ENCODE measurements at regions not wholly inside any gene's neighbourhood (a gene's known extent, or its start where the extent isn't known, plus 50 kb on each side); places are given as distances from the start of the nearest gene placed in this dataset.
"Not testable (repeated sequence)": the region's sequence is repeated elsewhere in the genome, so short reads cannot be mapped to it uniquely, and the experiment has no call there.

GRCh38 chr4:49229713-49230112, 243.6 kb downstream of the CWH43 start:
- not testable (repeated sequence) for H3K4me3 ChIP-seq (ENCODE audit: insufficient read depth, low read depth, low read length); H3K36me3 ChIP-seq (replicated peaks; ENCODE audit: control insufficient read depth, insufficient read depth, low read length); H3K27me3 ChIP-seq (ENCODE audit: control insufficient read depth, insufficient read depth, low read length); DNase-seq

- not testable (repeated sequence) for DNase-seq
Measured at GRCh38 chr4:49233346-49233745, 247.3 kb downstream of the CWH43 start.

GRCh38 chr4:49233749-49234148, 247.7 kb downstream of the CWH43 start:
- H3K36me3 ChIP-seq (replicated peaks; ENCODE audit: control insufficient read depth, insufficient read depth, low read length) = not testable (repeated sequence)

More at GRCh38 chr4:49233346-49233745, 247.3 kb downstream of the CWH43 start:
- H3K4me3 ChIP-seq (ENCODE audit: insufficient read depth, low read depth, low read length); H3K36me3 ChIP-seq (replicated peaks; ENCODE audit: control insufficient read depth, insufficient read depth, low read length); H3K27me3 ChIP-seq (ENCODE audit: control insufficient read depth, insufficient read depth, low read length): not testable (repeated sequence)

DNA sequence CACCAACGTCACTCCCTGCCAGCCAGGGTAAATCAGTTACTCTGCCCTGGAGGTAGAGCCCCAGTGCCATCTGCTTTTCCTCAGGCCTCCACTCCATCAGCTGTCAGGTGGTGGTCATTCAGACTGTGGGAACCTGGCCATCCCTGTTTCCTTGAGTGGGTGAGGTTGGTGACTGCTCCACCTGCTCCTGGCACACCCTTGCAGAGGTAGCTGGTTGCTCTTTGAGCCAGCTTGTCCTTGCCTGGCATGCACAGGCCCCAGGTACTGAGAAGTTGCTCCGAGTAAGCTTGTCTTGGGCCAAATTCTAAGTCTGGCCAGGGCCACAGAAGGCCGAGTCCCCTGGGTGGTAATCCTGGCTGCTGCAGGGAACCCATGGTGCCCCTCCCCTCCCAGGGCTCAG, 248.3 kb downstream of the CWH43 start:
- not testable (repeated sequence) for H3K27me3 ChIP-seq (ENCODE audit: control insufficient read depth, insufficient read depth, low read length); H3K36me3 ChIP-seq (replicated peaks; ENCODE audit: control insufficient read depth, insufficient read depth, low read length); H3K4me3 ChIP-seq (ENCODE audit: insufficient read depth, low read depth, low read length); DNase-seq

More at GRCh38 chr4:49233749-49234148, 247.7 kb downstream of the CWH43 start:
- not testable (repeated sequence) for H3K4me3 ChIP-seq (ENCODE audit: insufficient read depth, low read depth, low read length); H3K27me3 ChIP-seq (ENCODE audit: control insufficient read depth, insufficient read depth, low read length); DNase-seq

- H3K27me3 ChIP-seq (ENCODE audit: control insufficient read depth, insufficient read depth, low read length); H3K36me3 ChIP-seq (replicated peaks; ENCODE audit: control insufficient read depth, insufficient read depth, low read length); H3K4me3 ChIP-seq (ENCODE audit: insufficient read depth, low read depth, low read length); DNase-seq: not testable (repeated sequence)
Measured at GRCh38 chr4:49235413-49236160, 249.5 kb downstream of the CWH43 start.

DNA sequence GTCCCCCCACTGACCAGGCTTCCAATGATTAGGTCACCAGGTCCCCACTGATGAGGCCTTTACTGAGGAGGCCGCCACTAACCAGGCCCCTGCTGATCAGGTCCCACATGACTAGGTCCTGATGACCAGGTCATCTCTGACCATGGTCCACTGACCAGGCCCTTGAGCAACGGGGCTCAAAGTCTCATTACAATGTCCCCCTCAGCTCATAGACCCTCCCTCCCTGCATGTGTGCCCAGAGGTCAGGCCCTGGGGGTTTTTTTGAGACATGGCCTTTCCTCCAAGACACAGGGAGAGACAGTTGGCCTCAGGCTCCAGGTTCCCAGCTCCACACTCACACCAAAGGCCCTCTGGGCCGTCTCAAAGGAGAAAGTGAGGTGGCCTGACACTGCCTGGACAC, 250.4 kb downstream of the CWH43 start:
- not testable (repeated sequence) for H3K27me3 ChIP-seq (ENCODE audit: control insufficient read depth, insufficient read depth, low read length); H3K4me3 ChIP-seq (ENCODE audit: insufficient read depth, low read depth, low read length); H3K36me3 ChIP-seq (replicated peaks; ENCODE audit: control insufficient read depth, insufficient read depth, low read length); DNase-seq

DNA sequence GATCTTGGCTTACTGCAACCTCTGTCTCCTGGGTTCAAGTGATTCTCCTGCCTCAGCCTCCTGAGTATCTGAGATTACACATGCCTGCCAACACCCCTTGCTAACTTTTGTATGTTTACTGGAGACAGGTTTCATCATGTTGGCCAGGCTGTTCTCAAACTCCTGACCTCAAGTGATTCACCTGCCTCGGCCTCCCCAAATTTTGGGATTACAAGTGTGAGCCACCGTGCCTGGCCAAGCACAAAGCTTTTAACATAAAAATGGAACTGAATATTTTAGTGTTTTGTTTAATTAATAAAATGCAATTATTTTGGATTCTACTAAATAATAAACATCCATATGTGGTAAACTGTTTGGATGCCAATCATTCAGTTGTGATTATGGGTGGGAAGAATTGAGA, 255.2 kb downstream of the CWH43 start:
- H3K36me3 ChIP-seq (replicated peaks; ENCODE audit: control insufficient read depth, insufficient read depth, low read length); H3K4me3 ChIP-seq (ENCODE audit: insufficient read depth, low read depth, low read length); H3K27me3 ChIP-seq (ENCODE audit: control insufficient read depth, insufficient read depth, low read length); DNase-seq: not testable (repeated sequence)

GRCh38 chr4:49262786-49263185, 276.7 kb downstream of the CWH43 start:
- DNase-seq; H3K4me3 ChIP-seq (ENCODE audit: insufficient read depth, low read depth, low read length); H3K27me3 ChIP-seq (ENCODE audit: control insufficient read depth, insufficient read depth, low read length): not testable (repeated sequence)

DNA sequence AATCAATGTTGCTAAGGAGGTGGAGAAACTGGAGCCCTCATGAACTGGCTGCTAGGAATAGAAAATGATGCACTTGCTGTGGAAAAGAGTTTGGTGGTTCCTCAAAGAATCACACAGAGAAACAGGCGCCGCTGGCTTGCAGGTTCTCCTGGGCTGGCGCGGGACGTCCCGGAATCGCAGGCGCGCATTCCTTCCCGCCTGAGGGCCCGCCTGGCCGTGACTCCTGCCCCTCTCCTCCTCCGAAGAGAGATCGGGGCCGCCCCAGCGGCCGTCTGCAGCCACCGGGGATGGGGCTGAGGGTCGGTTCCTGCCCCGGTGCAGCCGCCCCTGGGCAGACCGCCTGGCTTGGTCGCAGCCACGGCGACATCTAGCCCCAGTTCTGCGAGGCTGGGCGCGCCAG, 284.4 kb downstream of the CWH43 start:
- not testable (repeated sequence) for H3K4me3 ChIP-seq (ENCODE audit: insufficient read depth, low read depth, low read length); H3K27me3 ChIP-seq (ENCODE audit: control insufficient read depth, insufficient read depth, low read length); DNase-seq

More at GRCh38 chr4:49262786-49263185, 276.7 kb downstream of the CWH43 start:
- H3K36me3 ChIP-seq (replicated peaks; ENCODE audit: control insufficient read depth, insufficient read depth, low read length) = not testable (repeated sequence)

DNA sequence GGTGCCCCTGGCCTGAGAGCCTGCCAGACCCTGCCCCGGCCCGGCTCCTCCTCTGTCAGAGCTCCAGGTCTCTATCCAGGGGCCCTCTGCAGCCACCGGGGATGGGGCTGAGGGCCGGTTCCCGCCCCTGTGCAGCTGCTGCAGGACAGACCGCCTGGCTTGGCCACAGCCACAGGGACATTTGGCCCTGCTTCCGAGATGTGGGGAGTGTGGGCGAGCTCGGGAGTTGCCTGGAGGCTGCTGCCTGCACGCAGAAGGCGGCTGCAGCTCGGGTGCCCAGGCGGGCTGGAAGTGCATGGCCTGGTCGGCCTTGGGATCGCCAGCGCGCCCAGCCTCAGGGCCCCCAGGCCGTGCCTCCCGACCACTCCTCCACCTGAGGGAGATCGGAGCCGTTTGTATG, 284.8 kb downstream of the CWH43 start:
- not testable (repeated sequence) for H3K36me3 ChIP-seq (replicated peaks; ENCODE audit: control insufficient read depth, insufficient read depth, low read length); H3K27me3 ChIP-seq (ENCODE audit: control insufficient read depth, insufficient read depth, low read length); H3K4me3 ChIP-seq (ENCODE audit: insufficient read depth, low read depth, low read length); DNase-seq

More for the DNA sequence above, 284.4 kb downstream of the CWH43 start:
- not testable (repeated sequence) for H3K36me3 ChIP-seq (replicated peaks; ENCODE audit: control insufficient read depth, insufficient read depth, low read length)

GRCh38 chr4:49285905-49286304, 299.8 kb downstream of the CWH43 start:
- H3K4me3 ChIP-seq (ENCODE audit: insufficient read depth, low read depth, low read length); DNase-seq; H3K27me3 ChIP-seq (ENCODE audit: control insufficient read depth, insufficient read depth, low read length); H3K36me3 ChIP-seq (replicated peaks; ENCODE audit: control insufficient read depth, insufficient read depth, low read length): not testable (repeated sequence)

DNA sequence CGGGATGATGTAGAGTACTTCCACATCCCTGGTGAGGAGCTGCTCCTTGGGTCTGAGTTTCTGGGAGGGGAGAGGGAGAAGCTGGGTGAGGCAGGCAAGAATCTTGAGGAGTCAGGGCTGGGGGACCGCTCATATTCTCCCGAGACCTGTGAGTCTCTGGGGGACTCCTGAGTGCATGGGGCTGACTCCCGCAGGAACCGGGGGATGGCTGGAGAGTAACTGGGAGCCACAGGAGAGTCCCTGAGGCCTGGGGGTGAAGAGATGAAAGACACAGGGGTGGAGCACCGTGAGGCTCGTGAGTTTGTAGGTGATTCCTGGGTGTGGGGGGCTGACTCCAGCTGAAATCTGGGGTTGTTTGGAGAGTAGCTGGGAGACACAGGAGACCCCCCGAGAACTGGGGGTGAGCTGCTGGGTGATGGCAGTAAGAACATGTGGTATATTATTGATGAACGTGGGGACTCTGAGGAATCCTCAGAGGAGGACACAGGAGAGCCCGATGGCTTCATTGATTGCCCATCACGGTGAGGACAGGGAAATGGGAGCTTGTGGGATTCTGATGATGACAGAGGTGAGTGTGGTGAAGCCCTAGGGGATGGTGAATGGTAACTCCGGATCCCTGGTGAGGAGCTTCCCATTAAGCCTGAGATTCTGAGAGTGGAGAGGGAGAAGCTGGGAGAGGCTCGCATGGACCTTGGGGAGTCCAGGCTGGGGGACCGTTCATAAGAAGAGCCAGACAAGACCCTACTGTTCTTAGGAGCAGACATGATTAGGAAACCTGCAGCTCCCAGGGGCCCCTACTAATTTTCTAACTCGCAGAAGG, 301.1 kb downstream of the CWH43 start:
- not testable (repeated sequence) for H3K36me3 ChIP-seq (replicated peaks; ENCODE audit: control insufficient read depth, insufficient read depth, low read length); H3K4me3 ChIP-seq (ENCODE audit: insufficient read depth, low read depth, low read length); DNase-seq; H3K27me3 ChIP-seq (ENCODE audit: control insufficient read depth, insufficient read depth, low read length)

- H3K27me3 ChIP-seq (ENCODE audit: control insufficient read depth, insufficient read depth, low read length); H3K4me3 ChIP-seq (ENCODE audit: insufficient read depth, low read depth, low read length); H3K36me3 ChIP-seq (replicated peaks; ENCODE audit: control insufficient read depth, insufficient read depth, low read length): not testable (repeated sequence)
- DNase-seq = peak; percentile 53
Measured at GRCh38 chr4:49287893-49288292, 301.8 kb downstream of the CWH43 start.

GRCh38 chr4:49288796-49289195, 302.7 kb downstream of the CWH43 start:
- not testable (repeated sequence) for H3K4me3 ChIP-seq (ENCODE audit: insufficient read depth, low read depth, low read length); H3K27me3 ChIP-seq (ENCODE audit: control insufficient read depth, insufficient read depth, low read length); H3K36me3 ChIP-seq (replicated peaks; ENCODE audit: control insufficient read depth, insufficient read depth, low read length)
- DNase-seq = peak; percentile 38

- H3K36me3 ChIP-seq (replicated peaks; ENCODE audit: control insufficient read depth, insufficient read depth, low read length); H3K4me3 ChIP-seq (ENCODE audit: insufficient read depth, low read depth, low read length); H3K27me3 ChIP-seq (ENCODE audit: control insufficient read depth, insufficient read depth, low read length); DNase-seq: not testable (repeated sequence)
Measured at GRCh38 chr4:49314815-49315214, 328.7 kb downstream of the CWH43 start.
